T-helper 2 cell treated with Interferon-gamma antibody and Interleukin-4, amounts not matched to agents 100 ng/mL and 5 ng/mL, for 36 hours (primary cell): ENCODE measurements at regions not wholly inside any gene's neighbourhood (a gene's known extent, or its start where the extent isn't known, plus 50 kb on each side); places are given as distances from the start of the nearest gene placed in this dataset.
"Not testable (repeated sequence)": the region's sequence is repeated elsewhere in the genome, so short reads cannot be mapped to it uniquely, and the experiment has no call there.

Source experiments
- intact Hi-C: fragments of 100-400 bp; cut with micrococcal nuclease; formaldehyde crosslinking; loops from one replicate; pipeline ENCODE4 v1.15.1; 2023

- intact Hi-C loops, result no loop called here
Observed at GRCh38 chr2:223285370-223286265, 233.6 kb downstream of the KCNE4 start.

- intact Hi-C loops, result no loop called here
Observed at GRCh38 chr2:223294756-223295155, 242.8 kb downstream of the KCNE4 start.

- intact Hi-C loops, result no loop called here
Observed at GRCh38 chr2:223297788-223298187, 245.8 kb downstream of the KCNE4 start.

GRCh38 chr2:223298329-223298728 is 246.3 kb downstream of the KCNE4 start:
- intact Hi-C loops, result not testable (repeated sequence)

GRCh38 chr2:223300326-223300725 is 248.3 kb downstream of the KCNE4 start:
- intact Hi-C loops, result no loop called here

GRCh38 chr2:223306371-223306770 is 254.4 kb downstream of the KCNE4 start:
- intact Hi-C loops, result no loop called here

GRCh38 chr2:223311889-223312680 is 260.1 kb downstream of the KCNE4 start:
- intact Hi-C loops, result no loop called here

GRCh38 chr2:223313101-223313500 is 261.1 kb downstream of the KCNE4 start:
- intact Hi-C loops, result no loop called here

- intact Hi-C loops, result no loop called here
Observed at GRCh38 chr2:223314811-223315210, 262.8 kb downstream of the KCNE4 start.

- intact Hi-C loops, result no loop called here
Observed at GRCh38 chr2:223315813-223316212, 263.8 kb downstream of the KCNE4 start.

GRCh38 chr2:223316342-223316741 is 264.4 kb downstream of the KCNE4 start:
- intact Hi-C loops, result no loop called here

GRCh38 chr2:223319601-223320000 is 267.6 kb downstream of the KCNE4 start:
- intact Hi-C loops, result no loop called here

GRCh38 chr2:223324402-223324801 is 272.4 kb downstream of the KCNE4 start:
- intact Hi-C loops, result no loop called here

- intact Hi-C loops, result no loop called here
Observed at GRCh38 chr2:223328578-223328977, 273.6 kb downstream of the SCG2 start.

GRCh38 chr2:223330747-223331146 is 271.4 kb downstream of the SCG2 start:
- intact Hi-C loops, result not testable (repeated sequence)

GRCh38 chr2:223338016-223338415 is 264.1 kb downstream of the SCG2 start:
- intact Hi-C loops, result no loop called here

GRCh38 chr2:223357076-223357475 is 245.1 kb downstream of the SCG2 start:
- intact Hi-C loops, result no loop called here

- intact Hi-C loops, result no loop called here
Observed at GRCh38 chr2:223363085-223363484, 239.1 kb downstream of the SCG2 start.

- intact Hi-C loops, result no loop called here
Observed at GRCh38 chr2:223365158-223365679, 236.9 kb downstream of the SCG2 start.

- intact Hi-C loops, result no loop called here
Observed at GRCh38 chr2:223366566-223366965, 235.6 kb downstream of the SCG2 start.

- intact Hi-C loops, result no loop called here
Observed at GRCh38 chr2:223368481-223368880, 233.7 kb downstream of the SCG2 start.

- intact Hi-C loops, result no loop called here
Observed at GRCh38 chr2:223369889-223370288, 232.3 kb downstream of the SCG2 start.
